ENCODE measurements at regions not wholly inside any gene's neighbourhood (a gene's known extent, or its start where the extent isn't known, plus 50 kb on each side); places are given as distances from the start of the nearest gene placed in this dataset.

DNA sequence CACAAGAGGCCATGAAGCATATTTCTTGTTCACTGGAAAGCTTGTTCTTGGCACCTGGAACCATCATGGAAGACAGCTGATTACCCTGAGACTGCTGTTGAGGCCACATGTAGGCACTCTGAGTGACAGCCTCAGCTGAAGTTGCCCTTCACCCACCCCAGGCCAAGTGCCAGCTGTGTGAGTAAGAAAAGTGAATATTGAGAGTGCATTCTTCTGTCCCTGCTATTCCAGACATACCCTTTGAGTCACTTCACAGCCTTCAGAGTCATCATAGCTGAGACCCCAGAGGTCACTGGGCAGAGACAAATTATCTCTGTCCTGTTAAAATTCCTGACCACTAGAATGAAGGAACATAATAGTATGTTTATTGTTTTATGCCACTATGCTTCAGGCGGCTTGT, 79.6 kb downstream of the NFKBIZ start:
- H3K27ac ChIP-seq (ENCODE audit: control insufficient read depth, insufficient read depth), result no peak overlapping the region
- H2AFZ ChIP-seq (ENCODE audit: control insufficient read depth, low read depth, low read length), result no peak overlapping the region
- no peaks in the 10 kb centered on the region for H4K20me1 ChIP-seq (ENCODE audit: control insufficient read depth, insufficient read depth)
- H3K79me2 ChIP-seq (ENCODE audit: control insufficient read depth, insufficient read depth, low read length), result no peaks in the 10 kb centered on the region
- intact Hi-C loops (cut with micrococcal nuclease; ENCODE audit: unreplicated experiment), result no loop called here
- ChIA-PET RAD21 (ENCODE audit: unreplicated experiment) (interaction anchor here (1.0 to 1.7 kb wide), 2 partner anchors 77 to 296 kb away, joined by 3 read pairs; no protein-coding TSS in a partner anchor), CTCF (no interaction called here), POLR2A (no interaction called here), SMC1A (ENCODE audit: uncharacterized antibody, unreplicated experiment) (interaction anchor here (0.7 to 1.7 kb wide), 5 partner anchors 8 to 118 kb away, joined by 3 to 5 read pairs (median 3); no protein-coding TSS in a partner anchor)
- H3K4me2 ChIP-seq (ENCODE audit: control insufficient read depth, insufficient read depth), result no peak overlapping the region
- WGBS (ENCODE audit: insufficient coverage, insufficient replicate concordance, low lambda C conversion rate, missing lambda C conversion rate), result 96% methylated on average over 1 of the region's 1 CpG
- no peak for FAIRE-seq
- TF ChIP-seq, protein P1, sequence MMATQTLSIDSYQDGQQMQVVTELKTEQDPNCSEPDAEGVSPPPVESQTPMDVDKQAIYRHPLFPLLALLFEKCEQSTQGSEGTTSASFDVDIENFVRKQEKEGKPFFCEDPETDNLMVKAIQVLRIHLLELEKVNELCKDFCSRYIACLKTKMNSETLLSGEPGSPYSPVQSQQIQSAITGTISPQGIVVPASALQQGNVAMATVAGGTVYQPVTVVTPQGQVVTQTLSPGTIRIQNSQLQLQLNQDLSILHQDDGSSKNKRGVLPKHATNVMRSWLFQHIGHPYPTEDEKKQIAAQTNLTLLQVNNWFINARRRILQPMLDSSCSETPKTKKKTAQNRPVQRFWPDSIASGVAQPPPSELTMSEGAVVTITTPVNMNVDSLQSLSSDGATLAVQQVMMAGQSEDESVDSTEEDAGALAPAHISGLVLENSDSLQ (IDR thresholded peaks at IDR 0.05), result peak; percentile 48; the same call in 1 of the 2 replicates
- no peak for TF ChIP-seq ZNF207 (IDR thresholded peaks at IDR 0.05; ENCODE audit: borderline replicate concordance)
- no peak for TF ChIP-seq IKZF1 (conservative IDR thresholded peaks at IDR 0.05)
- no TSS peak for BruUV-seq (replicated peaks)
- H3K4me1 ChIP-seq (ENCODE audit: control insufficient read depth, insufficient read depth, low read length), result no peaks in the 10 kb centered on the region; the same call in 1 of the 2 replicates
- H3K36me3 ChIP-seq (ENCODE audit: control insufficient read depth in 2 of 2, insufficient read depth in 2 of 2, low read length in 1 of 2), result no peaks in the 10 kb centered on the region
- DNase-seq (ENCODE audit: low read depth, low spot score), result no peak
- ATAC-seq, result no peak
- no peaks in the 10 kb centered on the region; the same call in 2 of the 3 replicates for H3K9me3 ChIP-seq (replicated peaks; ENCODE audit: control insufficient read depth, insufficient read depth, low read length)
- no peaks in the 10 kb centered on the region for H3K27me3 ChIP-seq (replicated peaks in 1 of 2; ENCODE audit: control insufficient read depth in 2 of 2, insufficient read depth in 2 of 2, low read length in 1 of 2)
- H3K4me3 ChIP-seq, result no peak overlapping the region
- in situ Hi-C loops (cut with MboI), result no loop called here
- H3K9ac ChIP-seq (ENCODE audit: control insufficient read depth, insufficient read depth, low read length), result no peak overlapping the region

DNA sequence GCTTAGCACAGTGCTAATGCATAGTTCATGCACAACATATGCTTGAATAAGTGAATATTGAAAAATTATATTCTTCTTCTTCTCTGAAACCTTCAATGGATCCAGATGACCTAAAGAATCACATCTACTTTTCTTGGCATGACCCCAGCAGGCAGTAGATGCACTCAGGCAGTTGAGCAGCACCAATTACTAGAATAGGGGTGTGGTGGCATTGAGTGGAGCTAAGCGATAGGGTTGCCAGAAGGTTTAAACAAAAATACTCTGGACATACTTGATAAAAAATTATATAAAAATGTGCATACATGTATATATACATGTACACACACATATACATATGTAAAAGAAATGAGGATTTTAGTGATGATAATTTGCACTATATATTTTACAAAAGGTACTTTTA, 81.8 kb downstream of the NFKBIZ start:
- CTCF ChIA-PET, result interaction anchor here (0.6 to 2.5 kb wide), 4 partner anchors 18 to 117 kb away, joined by 3 to 11 read pairs (median 4); no protein-coding TSS in a partner anchor
- FAIRE-seq, result no peak
- TF ChIP-seq GATAD2B (conservative IDR thresholded peaks at IDR 0.05; ENCODE audit: low read depth) (no peak), MEF2A (IDR thresholded peaks at IDR 0.05; ENCODE audit: insufficient read depth, low read depth, low read length) (no peak), BMI1 (IDR thresholded peaks at IDR 0.05; ENCODE audit: borderline replicate concordance) (no peak), CHD4 (IDR thresholded peaks at IDR 0.05) (no peak), SMC3 (IDR thresholded peaks at IDR 0.05; ENCODE audit: borderline replicate concordance, low read length) (no peak), SIX5 (IDR thresholded peaks at IDR 0.05; ENCODE audit: low read depth, low read length, severe bottlenecking) (no peak), TCF3 (IDR thresholded peaks at IDR 0.05; ENCODE audit: borderline replicate concordance, insufficient read depth, low read depth, low read length) (no peak), SUZ12 (IDR thresholded peaks at IDR 0.05; ENCODE audit: unreplicated experiment) (no peak), CEBPB (IDR thresholded peaks at IDR 0.05; ENCODE audit: borderline replicate concordance in 1 of 2, low read depth in 2 of 2, low read length in 2 of 2) (no peak)
- TF ChIP-seq, protein P2, sequence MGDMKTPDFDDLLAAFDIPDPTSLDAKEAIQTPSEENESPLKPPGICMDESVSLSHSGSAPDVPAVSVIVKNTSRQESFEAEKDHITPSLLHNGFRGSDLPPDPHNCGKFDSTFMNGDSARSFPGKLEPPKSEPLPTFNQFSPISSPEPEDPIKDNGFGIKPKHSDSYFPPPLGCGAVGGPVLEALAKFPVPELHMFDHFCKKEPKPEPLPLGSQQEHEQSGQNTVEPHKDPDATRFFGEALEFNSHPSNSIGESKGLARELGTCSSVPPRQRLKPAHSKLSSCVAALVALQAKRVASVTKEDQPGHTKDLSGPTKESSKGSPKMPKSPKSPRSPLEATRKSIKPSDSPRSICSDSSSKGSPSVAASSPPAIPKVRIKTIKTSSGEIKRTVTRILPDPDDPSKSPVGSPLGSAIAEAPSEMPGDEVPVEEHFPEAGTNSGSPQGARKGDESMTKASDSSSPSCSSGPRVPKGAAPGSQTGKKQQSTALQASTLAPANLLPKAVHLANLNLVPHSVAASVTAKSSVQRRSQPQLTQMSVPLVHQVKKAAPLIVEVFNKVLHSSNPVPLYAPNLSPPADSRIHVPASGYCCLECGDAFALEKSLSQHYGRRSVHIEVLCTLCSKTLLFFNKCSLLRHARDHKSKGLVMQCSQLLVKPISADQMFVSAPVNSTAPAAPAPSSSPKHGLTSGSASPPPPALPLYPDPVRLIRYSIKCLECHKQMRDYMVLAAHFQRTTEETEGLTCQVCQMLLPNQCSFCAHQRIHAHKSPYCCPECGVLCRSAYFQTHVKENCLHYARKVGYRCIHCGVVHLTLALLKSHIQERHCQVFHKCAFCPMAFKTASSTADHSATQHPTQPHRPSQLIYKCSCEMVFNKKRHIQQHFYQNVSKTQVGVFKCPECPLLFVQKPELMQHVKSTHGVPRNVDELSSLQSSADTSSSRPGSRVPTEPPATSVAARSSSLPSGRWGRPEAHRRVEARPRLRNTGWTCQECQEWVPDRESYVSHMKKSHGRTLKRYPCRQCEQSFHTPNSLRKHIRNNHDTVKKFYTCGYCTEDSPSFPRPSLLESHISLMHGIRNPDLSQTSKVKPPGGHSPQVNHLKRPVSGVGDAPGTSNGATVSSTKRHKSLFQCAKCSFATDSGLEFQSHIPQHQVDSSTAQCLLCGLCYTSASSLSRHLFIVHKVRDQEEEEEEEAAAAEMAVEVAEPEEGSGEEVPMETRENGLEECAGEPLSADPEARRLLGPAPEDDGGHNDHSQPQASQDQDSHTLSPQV (IDR thresholded peaks at IDR 0.05), result no peak

More for the DNA sequence above, 81.8 kb downstream of the NFKBIZ start:
- H2AFZ ChIP-seq (ENCODE audit: control insufficient read depth, low read depth, low read length), result no peak overlapping the region
- DNase-seq (ENCODE audit: low read depth, low spot score) (no peak), ATAC-seq (no peak)
- H3K9me3 ChIP-seq (replicated peaks; ENCODE audit: control insufficient read depth, insufficient read depth, low read length), result no peaks in the 10 kb centered on the region
- POLR2A ChIA-PET, result no interaction called here
- in situ Hi-C loops (cut with MboI) (no loop called here), intact Hi-C loops (cut with micrococcal nuclease; ENCODE audit: unreplicated experiment) (no loop called here)
- H3K4me2 ChIP-seq (ENCODE audit: control insufficient read depth, insufficient read depth), result no peak overlapping the region
- no peaks in the 10 kb centered on the region for H3K79me2 ChIP-seq (ENCODE audit: control insufficient read depth, insufficient read depth, low read length)
- H3K4me3 ChIP-seq, result no peak overlapping the region
- no peak overlapping the region for H3K27ac ChIP-seq (ENCODE audit: control insufficient read depth, insufficient read depth)
- H3K36me3 ChIP-seq (ENCODE audit: control insufficient read depth in 2 of 2, insufficient read depth in 2 of 2, low read length in 1 of 2), result no peaks in the 10 kb centered on the region
- no peaks in the 10 kb centered on the region for H3K27me3 ChIP-seq (replicated peaks in 1 of 2; ENCODE audit: control insufficient read depth in 2 of 2, insufficient read depth in 2 of 2, low read length in 1 of 2)
- BruUV-seq (replicated peaks), result no TSS peak
- SMC1A ChIA-PET (ENCODE audit: uncharacterized antibody, unreplicated experiment), result interaction anchor here (0.6 to 3.5 kb wide), 5 partner anchors 9 to 294 kb away, joined by 3 to 23 read pairs (median 8); no protein-coding TSS in a partner anchor
- RAD21 ChIA-PET (ENCODE audit: unreplicated experiment), result interaction anchor here (1.0 to 2.9 kb wide), 2 partner anchors 20 to 74 kb away, joined by 4 to 9 read pairs; no protein-coding TSS in a partner anchor
- no peak overlapping the region for H3K9ac ChIP-seq (ENCODE audit: control insufficient read depth, insufficient read depth, low read length)
- H4K20me1 ChIP-seq (ENCODE audit: control insufficient read depth, insufficient read depth), result no peaks in the 10 kb centered on the region
- peaks cover 4% of the 10 kb centered on the region; the same call in 1 of the 2 replicates for H3K4me1 ChIP-seq (ENCODE audit: control insufficient read depth, insufficient read depth, low read length)
- WGBS (ENCODE audit: insufficient coverage, insufficient replicate concordance, low lambda C conversion rate, missing lambda C conversion rate), result 95% methylated on average over 1 of the region's 1 CpG
